ENCODE measurements at regions not wholly inside any gene's neighbourhood (a gene's known extent, or its start where the extent isn't known, plus 50 kb on each side); places are given as distances from the start of the nearest gene placed in this dataset.

DNA sequence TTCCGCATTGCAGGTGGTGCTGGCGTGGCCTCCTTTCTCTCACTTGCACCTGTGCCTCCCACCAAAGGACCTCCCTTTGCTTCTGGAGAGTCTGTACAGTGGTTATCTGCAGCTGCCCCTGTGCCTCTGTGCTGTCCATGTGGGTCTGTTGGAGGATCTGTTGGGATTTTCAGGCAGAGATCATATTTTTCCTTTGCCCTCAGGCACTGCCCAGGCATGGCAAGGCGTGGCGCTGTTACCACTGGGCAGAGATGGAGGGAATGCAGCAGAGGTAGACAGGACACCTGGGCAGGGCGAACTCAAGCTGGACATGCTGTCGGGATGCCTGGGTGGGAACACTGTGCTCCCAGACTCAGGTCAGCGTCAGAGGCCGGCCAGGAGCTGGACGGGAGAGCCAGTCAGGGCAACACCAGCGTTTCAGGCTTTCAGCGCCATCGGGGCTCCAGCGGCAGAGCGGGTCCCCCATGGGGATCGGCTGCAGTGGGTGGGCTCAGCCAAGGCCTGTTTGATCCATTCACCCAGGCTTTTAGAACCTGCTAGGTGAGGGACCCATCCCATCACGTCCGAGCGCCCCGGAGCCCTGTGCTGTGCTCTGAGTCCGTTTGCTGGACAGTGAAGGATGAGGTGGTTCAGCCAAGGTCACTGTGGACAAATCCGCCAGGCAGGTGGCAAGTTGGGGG lies 718.9 kb downstream of the BRD1 start:
- intact Hi-C loops (cut with DNase I), result no loop called here
- no peak for ATAC-seq
- no peak overlapping the region for H3K4me3 ChIP-seq
- H3K4me1 ChIP-seq, result no peaks in the 10 kb centered on the region
- H3K27ac ChIP-seq, result no peak overlapping the region
- H3K27me3 ChIP-seq, result peaks cover 0 to 62% of the 10 kb centered on the region in 2 donors
- H3K36me3 ChIP-seq, result no peaks in the 10 kb centered on the region
- TF ChIP-seq, protein P1, sequence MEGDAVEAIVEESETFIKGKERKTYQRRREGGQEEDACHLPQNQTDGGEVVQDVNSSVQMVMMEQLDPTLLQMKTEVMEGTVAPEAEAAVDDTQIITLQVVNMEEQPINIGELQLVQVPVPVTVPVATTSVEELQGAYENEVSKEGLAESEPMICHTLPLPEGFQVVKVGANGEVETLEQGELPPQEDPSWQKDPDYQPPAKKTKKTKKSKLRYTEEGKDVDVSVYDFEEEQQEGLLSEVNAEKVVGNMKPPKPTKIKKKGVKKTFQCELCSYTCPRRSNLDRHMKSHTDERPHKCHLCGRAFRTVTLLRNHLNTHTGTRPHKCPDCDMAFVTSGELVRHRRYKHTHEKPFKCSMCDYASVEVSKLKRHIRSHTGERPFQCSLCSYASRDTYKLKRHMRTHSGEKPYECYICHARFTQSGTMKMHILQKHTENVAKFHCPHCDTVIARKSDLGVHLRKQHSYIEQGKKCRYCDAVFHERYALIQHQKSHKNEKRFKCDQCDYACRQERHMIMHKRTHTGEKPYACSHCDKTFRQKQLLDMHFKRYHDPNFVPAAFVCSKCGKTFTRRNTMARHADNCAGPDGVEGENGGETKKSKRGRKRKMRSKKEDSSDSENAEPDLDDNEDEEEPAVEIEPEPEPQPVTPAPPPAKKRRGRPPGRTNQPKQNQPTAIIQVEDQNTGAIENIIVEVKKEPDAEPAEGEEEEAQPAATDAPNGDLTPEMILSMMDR (IDR thresholded peaks at IDR 0.05), result no peak
- no peaks in the 10 kb centered on the region for H3K9me3 ChIP-seq
- DNase-seq, result no peak

DNA sequence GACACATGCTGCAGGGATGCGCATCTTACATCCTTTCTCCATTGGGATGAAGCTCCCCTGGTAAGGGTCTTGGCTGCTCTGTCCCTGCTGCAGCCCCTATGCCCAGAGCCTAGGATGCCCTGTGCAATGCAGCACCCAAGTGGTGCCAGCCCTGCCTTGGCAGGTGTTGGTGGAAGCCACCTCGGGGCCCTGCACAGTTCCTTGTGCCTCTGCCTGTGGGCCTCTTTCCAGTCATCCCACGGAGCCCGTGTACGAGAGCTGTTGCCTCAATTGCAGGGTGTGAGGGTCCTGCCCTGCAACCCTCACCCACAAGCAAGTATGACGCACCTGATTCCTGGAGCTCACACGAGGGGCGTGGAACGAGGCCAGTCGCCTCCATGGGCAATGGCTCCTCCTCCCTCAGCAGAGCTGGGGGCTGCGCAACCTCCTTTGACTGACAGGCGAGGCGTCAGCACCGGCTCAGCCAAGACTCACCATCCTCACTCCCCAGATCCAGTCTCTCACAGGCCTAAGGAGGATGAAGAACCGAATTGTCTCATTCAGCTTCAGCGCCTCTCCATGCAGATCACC lies 719.6 kb downstream of the BRD1 start:
- Histone ChIP-seq H3K36me3 (no peaks in the 10 kb centered on the region), H3K4me3 (no peak overlapping the region), H3K27ac (no peak overlapping the region), H3K9me3 (no peaks in the 10 kb centered on the region), H3K4me1 (no peaks in the 10 kb centered on the region), H3K27me3 (peaks cover 0 to 62% of the 10 kb centered on the region in 2 donors)
- DNase-seq (no peak), ATAC-seq (no peak)
- intact Hi-C loops (cut with DNase I), result no loop called here
- TF ChIP-seq, protein P1 (IDR thresholded peaks at IDR 0.05), result no peak

DNA sequence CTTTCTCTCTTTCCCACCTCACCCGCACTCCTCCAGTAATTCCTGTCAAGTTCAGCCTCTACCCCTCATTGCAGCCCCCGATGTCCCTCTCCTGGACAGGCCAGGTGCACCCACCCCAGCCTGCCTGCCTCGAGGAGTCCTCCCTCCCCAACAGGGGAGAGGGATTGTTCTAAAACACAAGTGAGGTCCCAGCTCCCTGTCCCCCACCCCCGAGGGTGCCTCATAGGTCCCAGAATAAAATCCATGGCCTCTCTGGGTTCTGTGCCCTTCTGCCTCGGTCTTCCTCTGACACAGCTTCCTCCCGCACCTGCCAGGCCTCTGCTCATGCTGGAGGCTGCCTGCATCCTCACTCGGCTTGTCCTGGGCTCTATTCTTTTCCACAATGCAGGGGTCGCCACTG lies 720.1 kb downstream of the BRD1 start:
- TF ChIP-seq, protein P1 (IDR thresholded peaks at IDR 0.05), result no peak
- intact Hi-C loops (cut with DNase I), result no loop called here
- H3K4me1 ChIP-seq, result no peaks in the 10 kb centered on the region
- no peak overlapping the region for H3K4me3 ChIP-seq
- H3K27ac ChIP-seq, result no peak overlapping the region
- no peaks in the 10 kb centered on the region for H3K9me3 ChIP-seq
- DNase-seq, result no peak
- peaks cover 0 to 62% of the 10 kb centered on the region in 2 donors for H3K27me3 ChIP-seq
- no peak for ATAC-seq
- no peaks in the 10 kb centered on the region for H3K36me3 ChIP-seq

DNA sequence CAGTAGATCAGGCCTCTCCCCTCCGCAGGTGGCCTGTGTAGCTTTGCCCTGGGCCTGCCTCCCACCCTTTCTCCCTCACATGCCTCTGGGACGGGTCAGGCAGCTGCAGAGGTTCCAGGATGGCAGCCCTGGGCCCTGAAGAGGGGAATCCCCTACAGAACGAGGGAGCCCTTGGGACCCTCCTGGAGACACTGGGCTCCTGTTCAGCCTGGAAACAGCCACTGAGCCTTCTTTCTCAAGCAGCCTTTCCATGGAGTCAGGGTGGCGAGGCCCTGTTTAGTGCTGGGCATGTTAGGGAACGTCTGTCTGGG lies 720.9 kb downstream of the BRD1 start:
- H3K4me1 ChIP-seq, result no peaks in the 10 kb centered on the region
- DNase-seq, result no peak
- TF ChIP-seq, protein P1 (IDR thresholded peaks at IDR 0.05), result no peak
- H3K36me3 ChIP-seq, result no peaks in the 10 kb centered on the region
- H3K4me3 ChIP-seq, result no peak overlapping the region
- no peak overlapping the region for H3K27ac ChIP-seq
- intact Hi-C loops (cut with DNase I), result no loop called here
- no peaks in the 10 kb centered on the region for H3K9me3 ChIP-seq
- H3K27me3 ChIP-seq, result peaks cover 0 to 60% of the 10 kb centered on the region in 2 donors
- no peak for ATAC-seq

DNA sequence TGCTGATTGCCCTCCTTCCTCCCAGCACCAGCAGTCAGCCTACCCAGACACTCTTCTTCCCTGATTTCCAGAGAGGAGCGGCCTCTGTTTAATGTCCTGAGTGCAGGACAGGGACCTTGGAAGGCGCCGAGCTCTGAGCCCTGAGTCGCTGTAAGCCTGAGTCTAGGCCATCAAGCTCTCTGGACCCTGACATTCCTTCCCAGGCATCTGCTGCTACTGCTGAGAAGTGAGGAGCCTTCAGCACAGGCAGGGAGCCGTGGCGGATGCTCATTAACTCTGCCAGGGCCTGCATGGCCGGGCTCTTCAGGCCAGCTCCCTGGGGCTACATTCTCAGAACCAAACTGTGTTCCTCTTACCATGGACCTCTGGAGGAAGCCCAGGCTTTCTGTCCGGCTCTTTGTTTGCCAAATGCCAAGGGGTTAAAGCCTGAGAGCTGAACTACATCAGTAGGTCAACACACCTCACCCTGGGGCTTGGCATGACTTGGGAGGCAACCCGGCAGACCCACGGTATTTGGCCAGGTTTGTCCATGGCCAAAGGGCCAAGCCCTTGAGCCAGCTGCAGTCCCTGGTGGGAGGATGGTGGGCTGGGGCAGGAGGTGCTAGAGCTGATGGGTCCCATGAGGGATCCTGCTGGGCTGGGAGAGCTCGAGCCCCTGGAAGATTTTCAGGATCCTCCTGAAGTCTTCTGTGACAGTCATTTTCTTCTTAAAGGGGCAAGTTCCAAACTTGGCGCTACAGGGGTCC lies 721.4 kb downstream of the BRD1 start:
- intact Hi-C loops (cut with DNase I), result no loop called here
- Histone ChIP-seq H3K4me1 (no peaks in the 10 kb centered on the region), H3K27ac (no peak overlapping the region), H3K4me3 (no peak overlapping the region), H3K27me3 (peaks cover 0 to 60% of the 10 kb centered on the region in 2 donors), H3K9me3 (no peaks in the 10 kb centered on the region), H3K36me3 (no peaks in the 10 kb centered on the region)
- TF ChIP-seq, protein P1 (IDR thresholded peaks at IDR 0.05), result no peak
- DNase-seq, result no peak
- no peak for ATAC-seq

All from left lung (tissue), 4 donors.